ENCODE measurements at regions not wholly inside any gene's neighbourhood (a gene's known extent, or its start where the extent isn't known, plus 50 kb on each side); places are given as distances from the start of the nearest gene placed in this dataset.

DNA sequence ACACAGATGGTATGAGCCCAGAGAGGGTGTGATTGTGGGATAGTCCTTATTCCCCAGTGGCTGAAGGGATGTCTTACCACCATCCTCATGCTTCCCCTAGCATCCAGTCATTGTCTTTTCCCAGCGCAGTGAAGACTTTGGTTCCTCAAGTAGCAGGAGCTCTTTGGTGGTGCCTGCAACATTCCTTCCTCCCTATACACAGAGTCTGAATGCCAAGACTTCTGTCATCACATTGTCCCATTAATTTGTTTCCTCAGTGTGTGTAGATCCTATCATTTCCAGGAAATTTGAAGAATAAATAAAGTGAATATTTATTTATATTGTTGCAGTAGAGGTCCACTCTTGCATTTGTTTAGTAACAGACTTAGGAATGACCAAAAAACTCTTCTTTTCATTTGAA lies 147.2 kb downstream of the DACT1 start:
- no peak for DNase-seq

GRCh38 chr14:58785701-58786100 lies 147.9 kb downstream of the DACT1 start:
- no peak for DNase-seq

- DNase-seq = no peak
These were observed 149.8 kb downstream of the DACT1 start for GRCh38 chr14:58787592-58787991.

GRCh38 chr14:58788655-58789503 lies 151.1 kb downstream of the DACT1 start:
- no peak for DNase-seq

DNA sequence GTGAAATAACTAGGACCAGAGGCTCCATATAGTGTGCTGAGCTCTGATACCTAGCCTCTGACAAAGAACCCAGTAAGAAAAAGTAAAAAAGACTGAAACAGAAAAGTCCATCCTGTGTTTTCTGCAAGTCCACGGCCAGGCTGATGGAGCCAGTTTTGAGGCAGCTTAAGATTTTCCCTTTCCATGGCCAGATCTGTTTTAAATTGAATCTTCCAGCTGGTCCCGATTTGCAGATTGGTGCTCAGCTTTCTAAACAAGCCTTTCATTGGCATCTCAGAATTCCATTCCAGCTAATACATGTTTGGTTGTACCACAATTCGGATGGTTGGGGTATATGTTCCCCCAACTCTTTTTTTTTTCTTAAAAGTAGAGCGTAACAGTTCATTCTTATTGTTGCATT lies 152.0 kb downstream of the DACT1 start:
- DNase-seq = no peak

- no peak for DNase-seq
These were observed 154.7 kb downstream of the DACT1 start for GRCh38 chr14:58792416-58792815.

DNA sequence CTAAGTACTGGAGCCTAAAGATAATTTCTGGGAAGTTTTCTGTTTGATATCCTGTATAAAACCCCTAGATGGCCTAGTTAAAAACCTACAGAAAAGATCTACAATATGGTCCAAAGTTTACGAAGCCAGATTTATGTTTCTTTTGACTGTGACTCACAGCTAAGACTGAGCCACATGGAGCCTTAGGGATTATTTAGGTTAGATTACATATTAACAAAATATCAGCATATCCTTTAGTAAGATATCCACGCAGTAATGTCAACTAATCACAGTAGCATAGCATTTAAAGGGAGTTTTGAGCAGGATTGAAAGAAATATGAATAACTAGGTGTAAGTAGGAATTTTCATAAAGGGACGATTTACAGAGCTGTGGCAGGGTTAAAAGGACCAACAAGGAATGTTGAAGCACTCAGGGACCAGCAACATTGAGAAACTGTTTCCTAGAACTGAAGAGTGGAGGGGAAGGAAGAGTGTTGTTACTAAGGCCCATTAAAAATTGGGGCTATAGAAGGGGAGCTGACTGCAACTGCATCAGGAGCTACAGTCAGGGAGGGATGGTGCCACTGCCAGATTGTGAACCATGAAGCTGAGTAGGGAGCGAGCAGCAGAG lies 155.5 kb downstream of the DACT1 start:
- DNase-seq = no peak

DNA sequence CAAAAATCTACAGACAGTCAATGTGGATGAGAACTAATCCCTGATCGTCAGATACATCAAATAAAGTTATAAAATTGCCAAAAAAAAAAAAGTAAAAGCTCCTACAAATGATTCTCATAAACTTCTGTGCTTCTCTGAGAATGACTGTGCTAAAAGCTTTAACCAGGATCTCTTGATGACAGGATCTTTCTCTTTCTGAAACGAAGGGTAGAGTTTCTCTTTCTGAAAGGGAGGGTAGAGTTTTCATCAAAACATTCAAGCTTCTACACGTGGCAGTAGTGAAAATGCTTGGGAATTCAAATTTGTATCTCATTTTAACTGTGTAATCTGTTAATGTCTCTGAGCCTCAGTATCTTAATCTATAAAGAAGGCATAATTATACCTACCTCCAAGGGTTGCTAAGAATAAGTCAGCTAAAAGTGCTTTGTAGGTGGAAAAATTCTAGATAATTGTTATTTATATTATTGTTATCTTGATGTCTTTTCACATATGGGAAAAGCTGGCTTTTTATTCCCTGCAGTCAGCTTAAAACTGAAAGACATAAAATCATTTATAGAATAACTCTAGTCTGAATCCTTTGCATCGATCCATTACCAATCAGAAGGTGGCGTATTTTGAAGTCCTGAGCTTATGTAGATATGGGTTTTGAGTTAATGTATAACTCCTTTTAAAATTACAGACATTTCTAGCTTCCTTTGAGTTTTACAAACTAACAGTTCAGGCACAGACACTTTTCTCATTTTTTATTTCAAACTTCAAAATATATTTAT lies 157.4 kb downstream of the DACT1 start:
- DNase-seq = no peak

GRCh38 chr14:58796242-58797009 lies 158.7 kb downstream of the DACT1 start:
- no peak for DNase-seq

DNA sequence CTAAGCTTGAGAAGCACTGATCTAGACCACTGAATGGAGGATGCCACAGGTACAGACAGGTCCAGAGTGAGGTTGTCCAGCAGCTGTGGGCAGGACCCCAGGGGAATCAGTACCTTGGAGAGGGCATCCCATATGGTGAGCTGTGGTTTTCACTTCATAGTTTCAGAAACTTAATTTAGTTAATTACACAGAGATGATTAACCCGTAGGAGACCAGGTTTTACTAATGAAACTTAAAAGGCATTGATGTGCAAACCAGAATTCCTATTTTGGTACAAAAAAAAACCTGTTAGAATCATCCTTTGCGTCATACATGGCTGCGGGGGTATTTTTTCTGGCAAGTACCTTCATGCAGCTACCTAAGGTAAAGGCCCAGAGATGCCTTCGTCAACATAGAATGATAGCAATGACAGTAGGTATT lies 159.3 kb downstream of the DACT1 start:
- no peak for DNase-seq

GRCh38 chr14:58798173-58798572 lies 160.4 kb downstream of the DACT1 start:
- DNase-seq = no peak

DNA sequence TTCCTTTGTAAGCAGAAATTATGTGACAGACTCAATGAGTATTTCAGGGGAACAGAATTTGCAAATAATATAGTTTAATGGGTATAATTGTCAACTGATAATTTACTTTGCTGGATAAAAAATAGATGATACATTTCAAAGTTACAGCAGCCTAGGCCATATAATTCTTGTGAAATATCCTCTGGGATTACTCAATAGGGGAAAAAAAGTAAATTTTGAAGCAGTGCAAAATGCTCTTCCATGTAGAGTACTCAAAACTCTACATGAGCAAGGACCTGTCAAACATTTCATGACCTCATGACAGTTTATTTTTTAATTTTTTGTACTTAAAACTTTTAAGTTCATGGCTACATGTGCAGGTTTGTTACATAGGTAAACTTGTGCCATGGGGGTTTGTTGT lies 163.3 kb downstream of the DACT1 start:
- DNase-seq = no peak

- DNase-seq = no peak
These were observed 167.3 kb downstream of the DACT1 start for GRCh38 chr14:58805057-58805456.

DNA sequence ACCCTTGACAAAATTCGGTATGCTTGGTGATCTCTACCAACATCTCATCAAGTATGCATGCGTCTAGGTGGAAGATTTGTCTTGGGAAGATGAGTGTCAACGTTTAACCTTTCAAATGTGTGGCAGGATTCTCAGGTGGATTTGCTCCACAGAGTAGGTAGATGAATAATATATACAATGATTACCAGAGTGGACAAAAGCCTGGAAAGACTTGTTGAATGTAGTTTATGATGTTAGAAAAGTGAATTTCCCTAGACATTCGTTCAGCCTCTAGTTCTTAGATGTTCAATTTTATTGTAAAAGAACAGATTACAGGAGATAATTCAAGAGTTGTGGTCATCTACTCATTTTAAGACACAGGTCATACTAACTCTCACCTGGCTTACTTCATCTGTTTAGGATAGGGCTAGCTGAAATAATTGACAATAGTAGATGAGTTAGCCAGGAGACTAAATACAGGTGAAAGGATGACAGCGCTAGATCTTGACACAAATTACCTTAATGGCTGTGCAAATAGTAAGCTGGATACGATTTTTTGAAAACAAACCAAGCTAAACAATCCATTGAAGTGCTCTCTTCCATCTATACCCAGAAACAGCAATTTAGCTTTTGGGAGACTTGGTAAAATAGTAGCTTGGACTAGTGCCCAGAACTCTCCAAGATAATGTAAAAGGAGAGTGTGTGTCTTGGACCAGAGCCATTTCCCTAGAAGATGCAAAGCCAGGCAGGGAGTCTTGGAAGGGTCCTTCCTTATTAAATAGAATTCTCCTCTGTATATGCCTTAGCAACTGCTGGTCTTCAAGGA lies 168.0 kb downstream of the DACT1 start:
- DNase-seq = no peak

GRCh38 chr14:58807191-58807590 lies 169.4 kb downstream of the DACT1 start:
- DNase-seq = no peak

DNA sequence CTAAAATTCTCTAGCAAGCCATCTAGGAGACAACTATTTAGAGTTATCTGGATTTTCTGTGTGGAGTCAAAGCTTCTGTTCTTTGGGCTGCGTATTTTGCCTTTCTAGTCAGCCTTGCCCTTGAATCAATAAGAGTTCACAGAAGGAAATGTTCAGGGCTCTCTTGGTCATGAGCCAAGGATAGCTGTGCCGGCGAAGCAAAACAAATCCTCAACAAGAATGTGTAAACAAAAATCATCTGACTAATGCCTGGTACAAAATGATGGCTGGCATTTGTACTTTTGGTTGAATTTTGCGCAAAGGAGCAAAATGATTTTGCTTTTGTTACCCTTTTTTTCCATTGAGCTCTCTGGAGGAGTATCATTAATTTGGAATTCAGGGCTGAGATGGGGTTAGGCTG lies 171.1 kb downstream of the DACT1 start:
- DNase-seq = no peak

GRCh38 chr14:58809520-58809919 lies 171.8 kb downstream of the DACT1 start:
- no peak for DNase-seq

- DNase-seq = no peak
These were observed 174.5 kb downstream of the DACT1 start for GRCh38 chr14:58812050-58812910.

GRCh38 chr14:58813745-58814144 lies 176.0 kb downstream of the DACT1 start:
- DNase-seq = no peak

- no peak for DNase-seq
These were observed 176.7 kb downstream of the DACT1 start for GRCh38 chr14:58814466-58814865.

DNA sequence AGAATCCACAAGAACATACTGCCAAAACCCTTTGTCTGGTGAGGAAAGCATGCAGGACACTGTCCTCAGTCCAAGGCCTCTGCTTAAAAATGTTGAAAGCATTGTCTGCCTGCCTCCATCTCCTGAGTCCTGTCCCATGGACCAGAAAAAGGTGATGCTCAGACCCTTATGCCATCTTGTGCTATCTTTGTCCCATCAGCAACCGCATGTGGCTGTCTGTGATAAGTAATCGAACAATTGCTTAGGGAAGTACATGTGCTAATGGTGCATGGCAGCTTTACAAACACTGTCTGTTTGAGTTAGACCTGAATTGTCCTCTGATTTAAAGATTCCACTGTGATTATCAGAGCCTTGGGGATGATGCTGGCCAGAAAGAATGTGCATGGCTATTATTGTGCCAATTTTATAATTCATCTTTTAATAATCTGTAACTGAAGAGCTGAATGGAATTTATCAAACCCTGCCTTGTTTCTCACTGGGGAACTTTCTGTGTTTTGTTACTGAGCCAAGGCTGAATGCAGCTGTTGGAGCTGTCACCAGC lies 177.5 kb downstream of the DACT1 start:
- no peak for DNase-seq
